ENCODE measurements at regions not wholly inside any gene's neighbourhood (a gene's known extent, or its start where the extent isn't known, plus 50 kb on each side); places are given as distances from the start of the nearest gene placed in this dataset.

GRCh38 chr6:111971866-111972532 is 81.9 kb upstream of the CCN6 start:
- H3K4me3 ChIP-seq (ENCODE audit: low read depth, low read length) = no peak overlapping the region
- TF ChIP-seq, protein P1, sequence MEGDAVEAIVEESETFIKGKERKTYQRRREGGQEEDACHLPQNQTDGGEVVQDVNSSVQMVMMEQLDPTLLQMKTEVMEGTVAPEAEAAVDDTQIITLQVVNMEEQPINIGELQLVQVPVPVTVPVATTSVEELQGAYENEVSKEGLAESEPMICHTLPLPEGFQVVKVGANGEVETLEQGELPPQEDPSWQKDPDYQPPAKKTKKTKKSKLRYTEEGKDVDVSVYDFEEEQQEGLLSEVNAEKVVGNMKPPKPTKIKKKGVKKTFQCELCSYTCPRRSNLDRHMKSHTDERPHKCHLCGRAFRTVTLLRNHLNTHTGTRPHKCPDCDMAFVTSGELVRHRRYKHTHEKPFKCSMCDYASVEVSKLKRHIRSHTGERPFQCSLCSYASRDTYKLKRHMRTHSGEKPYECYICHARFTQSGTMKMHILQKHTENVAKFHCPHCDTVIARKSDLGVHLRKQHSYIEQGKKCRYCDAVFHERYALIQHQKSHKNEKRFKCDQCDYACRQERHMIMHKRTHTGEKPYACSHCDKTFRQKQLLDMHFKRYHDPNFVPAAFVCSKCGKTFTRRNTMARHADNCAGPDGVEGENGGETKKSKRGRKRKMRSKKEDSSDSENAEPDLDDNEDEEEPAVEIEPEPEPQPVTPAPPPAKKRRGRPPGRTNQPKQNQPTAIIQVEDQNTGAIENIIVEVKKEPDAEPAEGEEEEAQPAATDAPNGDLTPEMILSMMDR (IDR thresholded peaks at IDR 0.05; ENCODE audit: low read depth, low read length, missing control alignments) = no peak
- no peak for DNase-seq (ENCODE audit: low read depth)

DNA sequence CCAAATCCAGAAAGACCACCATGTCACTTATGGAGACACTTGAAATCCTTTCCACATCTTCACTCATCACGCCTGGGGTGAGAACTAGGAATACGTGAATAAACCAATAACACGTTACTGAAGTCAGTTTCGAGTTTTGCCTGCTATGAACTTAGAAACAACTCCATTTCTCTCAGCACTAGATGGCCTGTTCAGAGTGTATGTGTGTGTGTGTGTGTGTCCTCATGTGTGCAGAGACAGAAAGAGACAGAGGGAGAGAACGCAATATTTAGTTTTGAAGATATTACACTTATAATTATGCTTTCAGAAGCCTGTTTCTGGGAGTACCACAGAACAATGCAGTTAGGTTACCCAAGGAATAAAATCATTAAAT is 81.2 kb upstream of the CCN6 start:
- no peak for DNase-seq (ENCODE audit: low read depth)
- no peak overlapping the region for H3K4me3 ChIP-seq (ENCODE audit: low read depth, low read length)
- TF ChIP-seq, protein P1 (IDR thresholded peaks at IDR 0.05; ENCODE audit: low read depth, low read length, missing control alignments) = no peak

- TF ChIP-seq, protein P1 (IDR thresholded peaks at IDR 0.05; ENCODE audit: low read depth, low read length, missing control alignments) = no peak
- H3K4me3 ChIP-seq (ENCODE audit: low read depth, low read length) = no peak overlapping the region
- no peak for DNase-seq (ENCODE audit: low read depth)
Measured at GRCh38 chr6:111973118-111973761, 80.7 kb upstream of the CCN6 start.

GRCh38 chr6:111973927-111974639 is 79.8 kb upstream of the CCN6 start:
- DNase-seq (ENCODE audit: low read depth) = no peak
- TF ChIP-seq, protein P1 (IDR thresholded peaks at IDR 0.05; ENCODE audit: low read depth, low read length, missing control alignments) = no peak
- no peak overlapping the region for H3K4me3 ChIP-seq (ENCODE audit: low read depth, low read length)

DNA sequence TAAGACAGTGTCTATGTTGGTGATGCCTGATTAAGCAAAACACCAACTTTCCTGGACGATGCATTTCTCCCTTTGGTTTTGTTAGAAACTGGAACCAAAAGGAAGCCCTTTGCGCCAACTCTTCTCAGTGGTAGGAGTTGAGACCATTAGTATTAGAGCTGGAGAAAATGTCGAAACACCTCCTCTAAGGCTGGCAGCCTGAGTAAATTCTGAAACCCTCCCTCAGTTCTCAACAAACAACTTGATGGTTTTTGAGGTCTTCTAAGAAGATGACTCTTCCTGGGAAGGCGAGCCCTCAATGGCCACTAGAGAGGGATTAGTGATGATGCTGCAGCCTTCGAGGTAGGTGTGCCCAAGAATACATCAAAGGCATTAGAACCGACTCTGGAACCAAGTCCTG is 78.4 kb upstream of the CCN6 start:
- TF ChIP-seq, protein P1 (IDR thresholded peaks at IDR 0.05; ENCODE audit: low read depth, low read length, missing control alignments) = no peak
- DNase-seq (ENCODE audit: low read depth) = no peak
- H3K4me3 ChIP-seq (ENCODE audit: low read depth, low read length) = no peak overlapping the region

DNA sequence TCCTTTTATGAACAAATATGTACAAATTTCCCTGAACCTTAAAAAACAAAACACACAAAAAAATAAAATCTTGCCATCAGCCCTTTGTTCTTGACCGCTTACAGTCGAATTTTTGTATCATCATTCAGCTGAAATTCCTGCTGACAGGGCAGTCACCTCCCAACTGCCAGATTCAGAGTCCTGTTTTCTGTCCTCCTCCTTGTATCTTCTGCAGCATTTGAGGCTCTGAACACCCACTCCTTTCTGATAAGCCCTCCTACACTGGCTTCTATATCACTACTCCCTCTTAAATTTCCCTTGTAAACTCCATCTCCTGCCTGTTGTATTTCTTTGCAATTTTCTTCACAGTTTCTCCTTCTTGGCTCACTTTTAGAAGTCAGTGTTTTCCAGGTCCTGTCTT is 77.8 kb upstream of the CCN6 start:
- no peak for DNase-seq (ENCODE audit: low read depth)
- TF ChIP-seq, protein P1 (IDR thresholded peaks at IDR 0.05; ENCODE audit: low read depth, low read length, missing control alignments) = no peak
- no peak overlapping the region for H3K4me3 ChIP-seq (ENCODE audit: low read depth, low read length)

Measured in GM12864 (cell line).